HG02852 (cell line): ENCODE measurements at regions not wholly inside any gene's neighbourhood (a gene's known extent, or its start where the extent isn't known, plus 50 kb on each side); places are given as distances from the start of the nearest gene placed in this dataset.

Experiments used
- ATAC-seq: cut with Tn5 transposase; IDR thresholded peaks from one replicate; pipeline ENCODE4 v1.9.1; 2021; ENCODE audit warnings: mild to moderate bottlenecking, moderate library complexity; ENCODE audit not compliant: unreplicated experiment

DNA sequence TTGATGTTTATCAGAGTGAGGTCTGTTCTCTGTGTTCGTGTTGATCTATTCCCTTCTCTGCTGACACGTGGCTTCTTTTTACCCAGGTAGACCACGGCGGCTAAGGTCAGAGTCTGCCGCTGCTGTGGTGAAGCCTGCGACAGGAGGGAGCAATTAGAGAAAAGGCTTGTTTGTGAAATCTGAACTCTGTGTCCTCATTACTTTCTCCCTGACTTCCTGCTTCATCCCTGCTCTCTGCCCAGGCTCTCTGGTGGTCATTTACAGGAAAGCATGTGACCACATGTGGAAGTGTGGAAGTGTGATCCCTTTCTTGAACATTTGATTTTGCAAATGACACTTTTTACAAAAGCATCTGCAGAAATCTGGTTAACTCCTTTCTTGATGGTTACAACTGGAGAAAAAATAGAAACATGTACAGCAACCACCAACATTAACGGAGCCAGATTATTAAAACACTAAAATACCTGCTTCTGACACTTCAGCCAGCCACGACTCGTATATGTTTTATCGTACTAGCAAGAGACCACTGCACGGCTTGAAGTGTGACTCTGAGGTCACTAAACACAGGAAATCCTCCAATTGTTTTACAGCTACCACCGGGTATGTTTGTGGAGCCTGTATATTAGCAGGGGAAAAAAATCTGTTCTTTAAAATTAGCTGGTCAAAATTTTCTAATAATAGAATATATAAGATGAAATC lies 388.6 kb upstream of the TMPO start:
- ATAC-seq = no peak

DNA sequence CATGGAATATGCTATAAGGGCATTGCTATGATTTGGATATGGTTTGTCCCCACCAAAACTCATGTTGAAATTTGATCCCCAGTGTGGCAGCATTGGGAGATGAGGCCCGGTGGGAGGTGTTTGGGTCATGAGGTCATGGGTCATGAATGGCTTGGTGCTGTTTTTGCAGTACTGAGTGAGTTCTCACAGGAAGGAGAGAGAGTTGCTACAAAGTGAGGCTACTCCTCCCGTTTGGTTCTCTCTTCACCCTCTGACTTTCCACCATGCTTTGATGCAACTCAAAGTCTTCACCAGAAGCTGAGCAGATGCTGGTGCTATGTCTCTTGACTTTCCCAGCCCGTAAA lies 388.1 kb upstream of the TMPO start:
- ATAC-seq = no peak

GRCh38 chr12:98127854-98128253 lies 387.5 kb upstream of the TMPO start:
- ATAC-seq = no peak

DNA sequence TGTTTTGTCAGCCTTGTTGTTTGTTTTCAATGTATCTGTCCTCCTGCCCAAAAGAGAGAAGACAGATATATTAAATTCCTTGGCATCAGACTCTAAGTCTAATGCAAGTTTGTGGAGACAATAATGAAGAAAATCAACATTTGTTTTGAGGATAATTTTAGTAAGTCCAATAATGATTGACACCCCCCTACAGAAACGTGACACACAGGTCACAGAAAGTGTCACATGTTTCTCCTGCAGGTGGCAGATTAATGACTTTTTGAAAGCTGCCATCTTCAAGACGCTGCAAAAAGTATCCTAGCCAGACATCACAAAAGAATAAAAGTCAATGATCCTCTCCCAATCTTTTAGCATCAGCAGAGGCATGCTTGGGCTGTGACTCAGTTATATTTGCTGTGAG lies 378.8 kb upstream of the TMPO start:
- ATAC-seq = no peak

- no peak for ATAC-seq
Measured at GRCh38 chr12:98137278-98137677, 378.1 kb upstream of the TMPO start.

DNA sequence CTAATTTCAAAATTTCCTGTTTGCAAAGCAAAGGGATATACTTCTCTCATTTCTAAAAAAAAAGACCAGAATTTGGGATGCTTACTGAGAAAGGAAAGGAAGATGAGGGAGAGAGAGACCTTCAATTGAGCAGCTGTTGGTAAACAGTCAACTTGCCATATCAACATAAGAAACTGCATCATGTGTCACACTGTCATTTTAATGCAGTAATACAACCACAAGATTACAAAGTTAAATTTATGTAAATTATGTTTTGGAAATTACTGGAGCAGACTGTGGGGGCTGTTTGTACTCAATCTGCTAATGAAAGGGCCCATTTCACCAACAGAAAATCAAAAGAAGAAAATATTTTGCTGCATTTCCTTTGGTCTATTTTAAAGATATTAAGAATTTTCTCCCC lies 370.4 kb upstream of the TMPO start:
- ATAC-seq = no peak

DNA sequence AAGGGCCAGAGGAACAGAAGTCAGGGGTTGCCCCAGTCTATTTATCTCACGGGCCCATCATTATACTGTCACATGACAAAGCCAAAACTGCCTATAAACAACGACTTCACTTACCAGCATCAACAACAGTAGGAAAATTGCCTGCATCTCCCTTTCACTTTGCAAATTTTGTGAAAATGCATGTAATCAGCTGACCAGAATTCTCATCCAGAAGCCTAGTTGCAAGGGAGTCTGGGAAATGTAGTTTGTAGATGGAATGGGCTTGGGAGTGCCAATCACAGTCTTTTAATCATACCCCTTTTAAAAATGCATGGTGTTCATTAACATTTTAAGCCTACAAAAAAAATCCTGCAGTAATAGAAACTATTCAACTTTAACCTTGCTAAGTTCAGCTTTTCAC lies 369.3 kb upstream of the TMPO start:
- ATAC-seq = no peak

GRCh38 chr12:98146487-98146886 lies 368.9 kb upstream of the TMPO start:
- ATAC-seq = no peak

- ATAC-seq = peak; percentile 73
Measured at GRCh38 chr12:98149270-98149669, 366.1 kb upstream of the TMPO start.

DNA sequence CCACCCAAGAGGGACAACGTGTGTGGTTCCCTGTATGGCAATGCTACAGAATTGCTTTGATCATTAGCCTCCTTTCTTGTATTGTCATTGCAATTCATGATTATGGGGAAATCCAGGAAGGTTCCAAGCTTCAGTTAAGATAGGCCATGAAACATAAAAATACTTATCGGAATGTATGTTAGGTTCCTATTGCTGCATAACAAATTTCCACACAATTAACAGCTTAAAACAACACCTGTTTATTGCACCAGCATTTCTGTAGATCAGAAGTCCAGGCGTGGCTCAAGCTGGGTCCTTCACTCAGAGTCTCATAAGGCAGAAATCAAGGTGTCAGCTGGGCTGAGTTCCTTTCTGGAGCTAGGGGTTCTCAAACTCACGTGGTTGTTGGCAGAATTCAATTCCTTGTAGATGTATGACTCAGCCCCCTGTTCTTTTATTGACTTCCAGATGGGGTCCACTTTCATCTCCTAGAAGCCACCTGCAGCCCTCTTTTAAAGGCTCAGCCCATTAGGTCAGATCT lies 365.6 kb upstream of the TMPO start:
- ATAC-seq = no peak

- ATAC-seq = no peak
Measured at GRCh38 chr12:98151105-98151590, 364.2 kb upstream of the TMPO start.

DNA sequence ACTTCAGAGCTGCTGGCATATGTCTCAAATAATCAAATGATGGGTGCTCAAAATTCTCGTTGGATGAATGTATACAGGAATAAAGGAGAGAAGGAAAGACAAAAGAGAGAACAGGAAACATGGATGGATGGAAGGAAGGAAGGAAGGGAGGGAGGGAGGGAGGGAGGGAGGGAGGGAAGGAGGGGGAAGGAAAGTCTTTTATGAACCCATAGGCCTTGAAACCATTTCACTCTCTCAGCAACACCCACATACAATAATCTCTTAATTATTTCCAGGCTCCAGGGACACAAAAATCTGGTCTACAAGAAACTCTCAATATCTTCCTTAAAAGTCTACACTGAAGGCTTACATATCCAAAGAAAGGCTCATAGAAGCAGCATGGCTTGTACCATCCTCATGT lies 363.4 kb upstream of the TMPO start:
- no peak for ATAC-seq

DNA sequence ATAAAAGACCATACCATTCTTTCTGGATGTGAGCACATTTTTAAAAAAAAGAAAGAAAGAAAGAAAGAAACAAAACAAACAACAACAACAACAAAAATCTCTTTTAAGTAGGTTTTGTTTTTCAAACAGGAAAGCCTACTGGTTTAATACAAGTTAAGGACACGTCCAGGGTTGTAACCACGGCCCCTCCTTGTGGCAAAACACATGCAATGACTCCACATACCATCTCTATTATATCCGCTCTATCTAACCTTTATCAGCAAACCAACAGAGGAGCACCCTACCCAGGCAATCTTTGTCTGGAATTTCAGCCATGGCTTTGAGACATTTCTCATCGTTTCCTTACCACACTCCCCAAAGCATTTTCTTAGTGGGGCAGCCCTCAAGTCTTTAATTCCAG lies 360.5 kb upstream of the TMPO start:
- ATAC-seq = no peak

- ATAC-seq = no peak
Measured at GRCh38 chr12:98156697-98157096, 358.7 kb upstream of the TMPO start.

GRCh38 chr12:98162906-98163678 lies 352.3 kb upstream of the TMPO start:
- ATAC-seq = no peak

DNA sequence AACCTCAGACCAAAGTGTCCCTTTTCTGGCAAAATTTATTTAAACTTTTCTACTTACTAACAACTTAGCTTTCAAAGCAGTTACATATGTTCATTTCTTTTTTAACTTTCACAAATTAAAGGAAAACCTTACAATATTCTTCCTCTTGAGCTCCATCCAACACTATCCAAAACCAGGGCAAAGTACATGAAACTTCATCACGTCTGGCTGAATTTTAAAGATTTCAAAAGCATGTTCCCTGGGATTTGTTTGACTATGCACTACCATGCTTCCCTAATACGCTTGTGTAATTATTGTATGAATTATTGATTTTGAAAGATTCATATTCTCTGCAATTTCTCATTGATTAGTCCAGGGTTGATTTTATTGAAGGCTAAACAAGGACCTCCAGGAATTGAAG lies 343.1 kb upstream of the TMPO start:
- no peak for ATAC-seq

- no peak for ATAC-seq
Measured at GRCh38 chr12:98172801-98173200, 342.6 kb upstream of the TMPO start.

- no peak for ATAC-seq
Measured at GRCh38 chr12:98173773-98174427, 341.5 kb upstream of the TMPO start.

GRCh38 chr12:98174428-98174809 lies 341.0 kb upstream of the TMPO start:
- ATAC-seq = no peak

DNA sequence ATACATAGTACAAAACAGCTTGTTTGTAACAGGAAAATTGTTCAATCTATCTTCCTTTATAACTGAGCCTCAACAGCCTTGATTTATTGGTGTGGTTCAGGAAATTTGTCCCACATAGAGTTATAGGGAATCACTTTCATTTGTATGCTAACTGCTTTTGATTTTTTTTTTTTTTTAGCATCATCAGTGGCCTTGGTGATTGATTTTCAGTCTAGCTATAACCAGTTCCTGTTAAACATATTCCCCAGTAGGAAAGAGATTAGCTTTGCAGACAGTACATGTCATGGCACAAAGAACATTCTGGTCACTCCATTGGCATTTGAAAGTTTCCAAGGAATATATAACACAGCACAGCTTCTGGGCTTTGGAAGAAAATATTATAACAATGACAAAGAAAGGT lies 337.3 kb upstream of the TMPO start:
- ATAC-seq = no peak

GRCh38 chr12:98179151-98179550 lies 336.2 kb upstream of the TMPO start:
- no peak for ATAC-seq

- no peak for ATAC-seq
Measured at GRCh38 chr12:98180603-98181002, 334.8 kb upstream of the TMPO start.
